ENCODE measurements at regions not wholly inside any gene's neighbourhood (a gene's known extent, or its start where the extent isn't known, plus 50 kb on each side); places are given as distances from the start of the nearest gene placed in this dataset.

DNA sequence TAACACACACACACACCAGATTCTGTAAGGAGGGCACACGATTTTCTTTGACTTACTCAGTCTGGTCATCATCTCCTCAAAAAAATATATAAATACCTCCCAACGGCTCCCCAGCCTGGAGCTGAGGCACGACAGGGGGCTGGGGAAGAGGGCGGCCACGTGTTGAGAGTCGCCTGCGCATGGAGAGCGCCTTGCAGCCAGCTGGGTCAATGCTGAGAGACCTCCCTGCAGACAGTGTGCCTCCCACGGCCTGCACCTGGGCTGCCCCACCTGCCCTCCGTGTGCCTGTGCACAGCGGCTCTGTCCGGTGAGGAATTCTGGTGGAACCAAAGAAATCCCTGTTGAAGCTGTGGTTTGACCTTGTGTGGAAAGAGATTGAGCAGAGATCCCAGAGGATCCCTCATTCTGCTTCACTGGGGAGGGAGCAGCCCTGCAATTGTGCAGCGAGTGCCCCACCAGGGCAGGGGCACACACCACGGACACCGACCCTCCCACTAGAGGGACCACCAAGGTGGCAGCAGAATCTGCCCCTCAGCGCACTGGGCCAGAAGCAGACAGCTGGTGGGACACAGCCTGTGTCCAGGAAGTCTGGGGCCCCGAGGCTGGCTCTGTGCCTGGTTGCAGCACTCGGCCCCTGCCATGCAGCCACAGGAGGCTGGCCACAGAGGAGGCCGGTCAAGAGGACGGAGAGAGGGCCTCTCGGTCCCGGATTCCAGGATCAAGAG is 150.5 kb upstream of the PPP2R2D start:
- DNase-seq (ENCODE audit: low spot score) = no peak
- TF ChIP-seq, protein P1, sequence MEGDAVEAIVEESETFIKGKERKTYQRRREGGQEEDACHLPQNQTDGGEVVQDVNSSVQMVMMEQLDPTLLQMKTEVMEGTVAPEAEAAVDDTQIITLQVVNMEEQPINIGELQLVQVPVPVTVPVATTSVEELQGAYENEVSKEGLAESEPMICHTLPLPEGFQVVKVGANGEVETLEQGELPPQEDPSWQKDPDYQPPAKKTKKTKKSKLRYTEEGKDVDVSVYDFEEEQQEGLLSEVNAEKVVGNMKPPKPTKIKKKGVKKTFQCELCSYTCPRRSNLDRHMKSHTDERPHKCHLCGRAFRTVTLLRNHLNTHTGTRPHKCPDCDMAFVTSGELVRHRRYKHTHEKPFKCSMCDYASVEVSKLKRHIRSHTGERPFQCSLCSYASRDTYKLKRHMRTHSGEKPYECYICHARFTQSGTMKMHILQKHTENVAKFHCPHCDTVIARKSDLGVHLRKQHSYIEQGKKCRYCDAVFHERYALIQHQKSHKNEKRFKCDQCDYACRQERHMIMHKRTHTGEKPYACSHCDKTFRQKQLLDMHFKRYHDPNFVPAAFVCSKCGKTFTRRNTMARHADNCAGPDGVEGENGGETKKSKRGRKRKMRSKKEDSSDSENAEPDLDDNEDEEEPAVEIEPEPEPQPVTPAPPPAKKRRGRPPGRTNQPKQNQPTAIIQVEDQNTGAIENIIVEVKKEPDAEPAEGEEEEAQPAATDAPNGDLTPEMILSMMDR (IDR thresholded peaks at IDR 0.05) = no peak

DNA sequence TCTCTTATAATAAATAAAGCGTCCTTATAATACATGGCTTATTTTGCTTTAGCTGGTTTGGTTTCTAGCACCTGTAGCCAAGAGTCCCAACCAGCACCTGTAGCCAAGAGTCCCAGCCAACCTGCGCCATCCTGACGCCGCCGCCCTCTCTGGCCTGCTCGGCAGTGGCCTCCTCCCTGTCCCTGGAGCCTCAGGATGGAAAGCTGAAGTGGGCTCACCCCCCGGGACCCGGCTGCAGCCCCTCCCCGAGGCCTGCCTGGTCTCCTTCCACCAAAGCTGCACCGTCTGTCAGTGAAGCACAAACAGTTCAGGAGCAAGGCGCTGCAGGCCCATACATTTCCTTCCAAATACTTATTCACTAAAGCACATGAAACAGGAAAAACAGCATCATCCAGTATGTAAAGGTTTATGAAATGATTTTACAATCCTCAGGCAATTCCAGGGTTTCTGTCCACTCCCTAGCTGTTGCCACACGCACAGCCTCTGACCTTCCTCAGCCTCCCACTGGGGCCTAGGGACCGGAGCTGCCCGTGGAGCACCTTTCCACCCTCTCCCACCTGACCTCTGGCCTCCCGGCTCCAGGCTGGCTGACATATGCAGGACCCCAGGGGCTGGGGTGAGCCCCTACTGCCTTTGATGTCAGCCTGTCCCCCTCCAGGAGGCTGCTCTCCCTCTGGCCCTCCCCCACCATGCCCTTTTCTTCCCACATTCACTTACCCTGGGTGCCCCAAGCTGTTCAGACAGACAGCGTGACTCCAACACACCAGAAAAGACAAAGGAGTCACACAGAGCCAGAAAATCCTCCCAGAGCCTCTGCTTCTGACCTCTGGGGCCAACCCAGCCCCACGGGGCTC is 149.6 kb upstream of the PPP2R2D start:
- TF ChIP-seq, protein P1 (IDR thresholded peaks at IDR 0.05) = no peak
- no peak for DNase-seq (ENCODE audit: low spot score)

More for the DNA sequence above, 150.5 kb upstream of the PPP2R2D start:
- Histone ChIP-seq H3K27ac (no peak overlapping the region), H3K4me3 (no peak overlapping the region)

DNA sequence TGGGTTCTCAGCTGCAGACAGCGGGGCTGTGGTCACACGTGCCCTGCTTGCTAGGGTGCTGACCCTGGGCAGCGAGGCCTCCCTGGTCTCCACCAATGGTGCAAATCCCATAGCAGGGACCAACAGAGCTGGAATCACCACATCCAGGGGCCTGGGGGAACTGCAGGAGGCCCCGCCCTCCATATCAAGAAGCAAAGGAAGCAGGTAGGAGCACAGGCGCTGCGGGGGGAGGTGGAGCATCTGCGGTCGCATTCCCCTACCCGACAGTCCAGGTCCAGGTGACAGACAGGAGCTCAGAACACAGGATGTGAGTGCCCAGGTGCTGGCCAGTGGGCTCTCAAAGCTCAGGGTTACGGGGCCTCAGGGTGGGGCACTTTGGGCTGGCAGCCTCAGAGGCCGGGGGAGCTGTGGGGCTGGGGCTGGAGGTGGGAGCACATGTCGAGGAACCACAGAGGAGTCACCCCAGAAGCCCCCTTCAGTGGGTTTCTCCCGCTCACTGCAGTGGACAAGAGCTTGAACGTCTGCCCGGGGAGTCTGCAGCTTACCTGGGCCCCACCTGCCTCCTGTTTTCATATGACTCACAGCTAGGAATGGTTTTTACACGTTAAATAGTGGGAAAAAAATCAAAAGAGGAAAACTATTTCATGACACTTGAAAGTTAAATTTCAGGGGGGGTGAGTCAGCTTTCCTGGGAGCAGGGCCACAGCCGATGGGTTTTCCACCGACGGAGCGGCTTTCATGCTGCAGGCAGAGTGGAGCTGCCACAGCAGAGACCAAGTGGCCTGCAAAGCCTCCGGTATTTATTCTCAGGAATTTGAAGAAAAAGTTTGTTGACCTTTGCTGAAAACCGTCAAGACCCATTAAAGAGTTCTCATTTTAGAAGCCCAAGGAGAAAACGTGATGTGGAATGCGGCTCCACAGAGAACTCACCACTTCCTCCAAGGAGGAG is 148.7 kb upstream of the PPP2R2D start:
- H3K4me3 ChIP-seq = no peak overlapping the region
- DNase-seq (ENCODE audit: low spot score) = no peak
- TF ChIP-seq, protein P1 (IDR thresholded peaks at IDR 0.05) = no peak
- H3K27ac ChIP-seq = no peak overlapping the region

More for the DNA sequence above, 149.6 kb upstream of the PPP2R2D start:
- no peak overlapping the region for H3K4me3 ChIP-seq
- no peak overlapping the region for H3K27ac ChIP-seq

DNA sequence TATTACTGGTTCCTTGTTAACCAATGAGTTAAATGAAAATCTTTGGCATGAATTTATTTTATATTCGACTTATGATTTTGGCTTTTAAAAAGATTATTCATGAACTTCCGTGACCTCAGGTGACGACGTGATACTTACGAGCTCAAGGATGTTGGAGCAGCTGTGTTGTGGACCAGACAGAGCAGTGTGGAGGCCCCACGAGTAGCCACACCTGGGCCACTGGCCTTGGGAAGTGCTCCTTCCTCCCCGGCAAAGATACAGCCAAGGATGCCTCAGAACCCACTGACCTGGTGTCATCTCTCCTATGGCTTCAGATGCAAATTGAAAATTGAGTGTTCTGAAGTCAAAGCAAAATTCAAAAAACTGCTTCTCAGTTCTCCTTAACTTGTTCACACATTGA is 147.5 kb upstream of the PPP2R2D start:
- TF ChIP-seq, protein P1 (IDR thresholded peaks at IDR 0.05) = no peak
- DNase-seq (ENCODE audit: low spot score) = no peak
- H3K27ac ChIP-seq = no peak overlapping the region
- H3K4me3 ChIP-seq = no peak overlapping the region

DNA sequence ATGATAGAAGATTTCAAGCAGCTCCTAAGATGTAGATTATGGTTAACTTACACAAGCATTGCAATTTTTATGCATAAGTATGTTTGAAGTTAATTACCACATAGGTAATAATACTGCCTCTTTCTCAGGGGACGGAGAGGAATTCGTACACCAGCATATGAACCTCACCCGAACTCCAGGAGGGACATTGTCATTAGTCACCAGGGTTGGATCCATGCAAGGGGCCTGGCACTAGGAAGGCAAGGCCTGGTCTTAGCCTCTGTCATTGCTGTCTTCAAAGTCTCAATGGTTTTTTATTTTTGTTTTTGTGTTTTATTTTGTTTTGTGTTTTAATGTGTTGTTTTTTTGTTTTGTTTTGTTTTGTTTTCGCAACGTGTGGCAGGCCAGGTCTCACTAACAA is 145.6 kb upstream of the PPP2R2D start:
- Histone ChIP-seq H3K27ac (no peak overlapping the region), H3K4me3 (no peak overlapping the region)
- TF ChIP-seq, protein P1 (IDR thresholded peaks at IDR 0.05) = no peak
- no peak for DNase-seq (ENCODE audit: low spot score)

DNA sequence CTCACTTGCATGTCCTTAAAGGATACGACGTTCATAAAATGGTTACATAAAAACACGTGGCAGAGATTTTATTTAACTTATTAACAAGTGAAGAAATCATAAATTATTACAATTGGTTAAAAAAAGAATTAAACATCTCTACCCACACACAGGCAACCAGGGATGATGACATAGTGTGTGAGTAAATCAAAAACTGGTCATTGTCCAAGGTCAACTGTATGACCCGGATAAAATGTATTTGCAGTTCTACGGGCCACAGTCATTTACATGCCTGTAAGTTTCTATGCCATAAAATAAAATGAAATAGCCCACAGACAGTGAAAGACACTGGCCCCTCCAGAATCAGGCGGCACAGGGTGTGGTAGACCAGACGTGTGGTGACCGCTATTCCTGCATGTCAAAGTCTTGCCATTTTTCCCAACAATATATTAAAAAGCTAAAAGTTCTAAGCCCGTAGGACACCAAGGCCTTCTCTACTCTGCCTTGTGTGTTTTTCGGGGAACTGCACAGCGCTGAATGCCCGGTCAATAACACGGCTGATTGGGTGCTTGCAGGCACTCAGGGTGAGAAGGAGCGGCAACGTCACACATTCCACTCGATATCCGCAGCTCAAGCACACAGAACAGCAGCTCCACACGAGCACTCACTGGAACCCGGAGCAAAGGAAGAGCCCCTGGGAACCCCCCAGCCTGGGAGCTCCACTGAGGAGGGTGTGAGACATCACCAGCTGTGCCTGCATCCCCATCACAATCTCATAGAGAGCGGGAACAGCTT is 143.3 kb upstream of the PPP2R2D start:
- H3K27ac ChIP-seq = no peak overlapping the region
- DNase-seq (ENCODE audit: low spot score) = no peak
- TF ChIP-seq, protein P1 (IDR thresholded peaks at IDR 0.05) = no peak
- no peak overlapping the region for H3K4me3 ChIP-seq
